Lower leg skin (tissue), 3 donors: ENCODE measurements at regions not wholly inside any gene's neighbourhood (a gene's known extent, or its start where the extent isn't known, plus 50 kb on each side); places are given as distances from the start of the nearest gene placed in this dataset.

ENCODE experiments used
- POLR2A ChIP-seq, 2 donors: fragments of 450-650 bp; IDR thresholded peaks; one replicate each; pipeline ENCODE4 v1.6.1; 2016 to 2017; ENCODE audit warnings: antibody characterized with exemption in 2 of 2, mild to moderate bottlenecking in 1 of 2, moderate library complexity in 1 of 2
- TF ChIP-seq, protein P1 (sequence below), 3 donors: fragments of 450-650 bp; IDR thresholded peaks; one replicate each; pipeline ENCODE4 v1.5.1; 2016; ENCODE audit warnings: antibody characterized with exemption in 3 of 3, mild to moderate bottlenecking in 3 of 3, moderate library complexity in 2 of 3

DNA sequence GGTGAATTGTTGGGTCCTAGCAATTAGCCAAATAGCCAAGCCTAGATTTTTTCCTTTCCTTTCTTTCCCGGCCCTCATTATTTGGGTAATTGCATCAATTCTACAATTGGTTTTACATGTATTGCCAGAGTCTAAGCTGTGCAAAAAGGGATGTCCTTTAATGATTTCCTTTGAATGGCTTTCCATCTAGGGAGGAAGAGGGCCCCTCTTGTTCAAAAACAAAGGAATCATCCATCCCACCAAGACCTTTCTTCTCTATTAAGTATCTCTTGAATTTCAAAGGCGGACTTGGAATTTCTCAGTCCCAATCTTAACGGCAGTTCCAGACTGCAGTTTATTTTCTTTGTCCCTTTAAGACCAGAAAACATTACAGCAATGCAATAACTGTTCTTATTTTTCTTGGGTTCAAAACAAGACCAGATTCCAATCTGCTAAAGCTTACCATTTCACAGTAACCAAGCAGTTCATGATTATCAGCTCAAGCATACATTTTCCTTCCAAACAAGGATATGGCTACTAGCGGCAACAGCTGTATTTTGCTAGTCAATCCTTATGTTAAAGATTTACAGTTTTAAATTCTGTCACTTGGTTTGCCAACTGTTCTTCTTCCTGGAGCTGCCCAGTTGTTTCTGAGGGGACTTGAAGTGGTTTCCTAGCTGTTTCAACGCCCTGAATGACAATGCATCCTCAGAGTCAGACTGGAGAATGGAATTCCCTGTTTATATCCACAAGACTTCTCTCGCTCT lies 91.4 kb upstream of the LRIG1 start:
- TF ChIP-seq, protein P1, sequence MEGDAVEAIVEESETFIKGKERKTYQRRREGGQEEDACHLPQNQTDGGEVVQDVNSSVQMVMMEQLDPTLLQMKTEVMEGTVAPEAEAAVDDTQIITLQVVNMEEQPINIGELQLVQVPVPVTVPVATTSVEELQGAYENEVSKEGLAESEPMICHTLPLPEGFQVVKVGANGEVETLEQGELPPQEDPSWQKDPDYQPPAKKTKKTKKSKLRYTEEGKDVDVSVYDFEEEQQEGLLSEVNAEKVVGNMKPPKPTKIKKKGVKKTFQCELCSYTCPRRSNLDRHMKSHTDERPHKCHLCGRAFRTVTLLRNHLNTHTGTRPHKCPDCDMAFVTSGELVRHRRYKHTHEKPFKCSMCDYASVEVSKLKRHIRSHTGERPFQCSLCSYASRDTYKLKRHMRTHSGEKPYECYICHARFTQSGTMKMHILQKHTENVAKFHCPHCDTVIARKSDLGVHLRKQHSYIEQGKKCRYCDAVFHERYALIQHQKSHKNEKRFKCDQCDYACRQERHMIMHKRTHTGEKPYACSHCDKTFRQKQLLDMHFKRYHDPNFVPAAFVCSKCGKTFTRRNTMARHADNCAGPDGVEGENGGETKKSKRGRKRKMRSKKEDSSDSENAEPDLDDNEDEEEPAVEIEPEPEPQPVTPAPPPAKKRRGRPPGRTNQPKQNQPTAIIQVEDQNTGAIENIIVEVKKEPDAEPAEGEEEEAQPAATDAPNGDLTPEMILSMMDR (IDR thresholded peaks at IDR 0.05): no peak
- no peak for TF ChIP-seq POLR2A (IDR thresholded peaks at IDR 0.05)
